Fibroblast of skin of back (primary cell): ENCODE measurements at regions not wholly inside any gene's neighbourhood (a gene's known extent, or its start where the extent isn't known, plus 50 kb on each side); places are given as distances from the start of the nearest gene placed in this dataset.

ENCODE experiments used
- DNase-seq: peaks from one replicate; pipeline ENCODE4 v3.0.0-alpha.2; 2013

DNA sequence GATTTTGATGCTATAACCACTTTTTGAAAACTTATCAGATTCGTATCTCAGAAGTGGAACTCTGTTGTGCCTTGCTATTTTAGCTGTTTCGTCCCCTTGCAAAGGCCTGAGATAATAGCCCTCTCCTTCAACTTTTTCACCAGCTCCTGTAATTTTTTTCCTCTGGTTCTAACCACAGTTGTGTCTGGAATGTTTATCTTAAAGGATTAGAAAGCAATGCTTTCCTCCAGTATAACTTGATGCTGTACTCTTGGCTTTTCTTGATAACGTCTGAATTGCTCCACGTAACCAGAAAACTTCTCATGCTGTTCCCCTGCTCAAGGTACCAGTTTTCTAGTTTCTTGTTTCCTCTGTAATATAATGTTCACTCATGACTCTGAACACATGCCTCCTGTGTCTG is 209.4 kb downstream of the DTWD2 start:
- DNase-seq: peak; percentile 62

DNA sequence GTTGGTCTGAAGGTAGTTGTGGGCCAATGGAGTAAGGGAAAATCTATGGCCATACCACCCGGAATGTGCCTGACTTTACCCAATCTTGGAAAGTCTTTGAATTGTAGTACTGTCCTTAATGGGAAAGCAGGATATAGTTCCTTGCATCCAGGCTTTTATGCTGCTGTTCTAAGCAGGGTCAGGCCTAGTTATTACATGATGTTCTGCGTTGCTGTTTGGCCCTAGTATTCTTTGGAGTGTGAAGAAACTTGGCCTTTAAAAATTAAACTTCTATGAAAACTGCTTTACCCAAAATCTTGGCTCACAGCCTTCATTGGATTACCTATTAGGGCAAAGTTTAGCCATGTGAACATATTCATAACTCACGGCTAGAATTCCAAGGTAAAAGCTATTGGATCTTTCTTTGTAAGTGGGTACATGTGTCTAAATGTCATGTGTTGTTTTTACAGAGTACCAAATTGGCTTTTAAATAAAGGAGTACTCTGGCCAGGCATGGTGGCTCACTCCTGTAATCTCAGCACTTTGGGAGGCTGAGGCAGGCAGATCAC is 211.1 kb downstream of the DTWD2 start:
- DNase-seq: no peak

DNA sequence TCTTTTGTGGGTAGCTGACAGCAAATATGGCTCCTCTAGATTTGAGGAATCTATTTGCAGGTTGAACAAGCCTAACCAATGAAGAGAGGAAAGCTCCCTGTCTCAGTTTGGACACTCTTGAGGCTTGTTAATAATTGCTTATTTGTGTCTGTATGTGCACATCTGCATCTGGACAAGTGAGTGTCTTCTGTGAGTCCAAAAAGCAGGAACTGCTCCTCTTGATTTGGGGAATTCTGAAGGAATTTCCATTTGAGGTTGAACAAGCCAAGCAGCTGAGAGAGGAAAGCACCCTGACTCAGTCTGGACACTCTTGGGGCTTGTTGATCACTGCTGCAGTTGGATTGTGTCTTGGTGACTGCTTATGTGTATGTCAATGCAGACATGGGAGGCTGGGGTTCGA is 211.6 kb downstream of the DTWD2 start:
- DNase-seq: no peak

DNA sequence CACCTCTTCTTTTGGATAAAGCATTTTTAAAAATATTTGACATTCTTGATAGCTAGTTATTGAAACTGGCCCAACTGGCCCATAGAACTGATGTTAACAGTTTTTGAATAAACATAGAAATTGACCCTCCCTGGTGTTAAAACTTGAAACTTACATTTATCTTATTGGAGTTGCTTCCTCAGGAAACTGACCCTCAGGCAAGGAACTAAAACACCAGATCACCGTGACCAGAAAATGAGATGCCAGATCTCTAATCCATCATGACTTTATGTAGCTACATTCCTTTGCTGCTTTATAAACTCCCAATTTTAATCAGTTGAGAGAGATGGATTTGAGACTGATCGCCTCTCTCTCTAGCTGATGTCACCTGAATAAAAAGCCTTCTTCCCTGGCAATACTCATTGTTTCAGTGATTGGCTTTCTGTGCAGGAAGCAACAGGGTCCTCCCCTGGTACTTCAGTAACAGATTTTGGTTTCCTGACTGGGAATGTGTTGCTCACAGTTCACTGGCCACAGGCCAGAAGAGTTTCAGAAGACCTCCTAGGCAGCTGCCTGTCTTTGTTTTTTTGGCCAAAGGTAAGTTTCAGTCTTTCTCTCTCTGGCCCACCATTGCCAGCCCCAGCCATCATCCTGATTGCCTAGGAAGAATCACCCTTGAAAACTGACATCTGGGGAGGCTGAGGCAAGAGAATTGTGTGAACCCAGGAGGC is 212.4 kb downstream of the DTWD2 start:
- DNase-seq: peak; percentile 6

DNA sequence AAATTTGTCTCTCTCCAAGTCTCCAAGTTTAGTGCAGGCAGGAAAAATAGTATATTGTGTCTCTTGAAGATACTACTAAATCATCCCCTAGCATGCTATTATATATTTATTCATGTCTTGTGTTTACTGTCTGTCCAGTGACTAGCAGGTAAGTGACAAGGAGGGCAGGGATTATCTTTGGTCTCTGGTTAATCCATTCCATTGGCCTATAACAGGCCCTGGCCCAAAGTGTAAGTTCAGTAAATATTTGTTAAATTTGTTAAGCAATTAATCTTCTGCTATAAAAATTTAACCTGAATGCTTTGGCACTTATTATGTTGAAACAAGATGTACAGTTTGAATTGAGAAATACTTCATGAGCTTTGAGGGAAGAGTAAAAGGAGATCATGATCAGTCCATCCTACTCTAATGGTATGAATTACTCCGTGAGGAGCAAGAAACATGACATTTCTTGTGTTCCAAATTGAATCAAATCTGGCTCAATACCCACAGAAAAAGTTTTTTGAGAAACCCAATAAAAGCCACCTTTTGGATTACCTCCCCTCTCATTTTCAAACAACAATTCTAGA is 219.7 kb downstream of the DTWD2 start:
- DNase-seq: no peak

DNA sequence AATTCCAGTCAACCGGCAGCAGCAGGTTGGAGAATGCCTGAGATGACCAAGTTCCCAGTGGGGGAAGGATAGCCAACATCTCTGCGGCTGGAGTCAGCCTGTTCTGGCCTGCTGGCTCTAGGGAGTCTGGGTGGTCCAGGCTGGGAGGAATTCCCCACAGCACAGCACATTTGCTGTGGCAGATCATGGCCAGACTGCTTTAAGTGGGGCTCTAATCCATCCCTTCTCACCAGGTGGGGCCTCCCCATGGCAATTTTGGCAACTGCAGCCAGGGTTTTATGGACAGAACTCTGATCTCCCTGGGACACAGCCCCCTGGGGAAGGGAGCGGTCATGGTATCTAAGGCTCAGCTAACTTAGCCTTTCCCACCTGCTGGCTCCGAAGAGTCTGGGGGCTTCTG is 226.1 kb downstream of the DTWD2 start:
- no peak for DNase-seq

DNA sequence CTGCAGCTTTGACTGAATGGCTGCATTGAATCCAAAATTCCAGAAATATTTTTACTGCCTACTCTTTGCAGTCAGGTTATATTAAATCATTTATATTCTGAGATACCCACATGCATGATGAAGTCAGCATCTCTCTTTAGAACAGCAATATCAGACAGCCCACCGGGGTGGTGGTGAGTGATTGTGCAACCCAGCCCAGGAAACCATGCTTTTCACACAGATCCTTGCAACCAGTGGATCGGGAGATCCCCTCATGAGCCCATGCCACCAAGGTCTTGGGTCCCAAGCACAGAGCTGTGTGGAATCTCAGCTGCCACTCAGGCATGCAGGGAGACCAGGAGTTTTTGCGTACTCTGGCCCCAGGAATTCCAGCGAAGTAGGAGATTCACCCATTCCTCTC is 226.5 kb downstream of the DTWD2 start:
- DNase-seq: no peak

DNA sequence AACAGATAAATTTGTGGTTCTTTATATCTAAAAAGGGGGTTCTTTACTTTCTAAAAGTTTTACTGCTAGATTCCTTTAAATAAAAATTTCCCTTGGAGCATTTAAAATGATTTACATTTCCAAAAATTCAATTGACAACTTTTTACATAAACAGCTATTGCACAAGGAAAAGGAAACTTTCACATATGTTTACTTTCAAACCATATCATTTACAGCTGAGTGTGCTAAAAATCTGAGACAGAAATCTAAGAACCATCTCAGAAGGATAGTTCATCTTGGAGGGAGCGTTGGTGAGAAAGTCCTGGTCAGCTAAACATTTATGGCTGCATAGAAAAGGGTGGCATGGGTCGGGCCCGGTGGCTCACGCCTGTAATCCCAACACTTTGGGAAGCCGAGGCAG is 235.4 kb downstream of the DTWD2 start:
- no peak for DNase-seq

DNA sequence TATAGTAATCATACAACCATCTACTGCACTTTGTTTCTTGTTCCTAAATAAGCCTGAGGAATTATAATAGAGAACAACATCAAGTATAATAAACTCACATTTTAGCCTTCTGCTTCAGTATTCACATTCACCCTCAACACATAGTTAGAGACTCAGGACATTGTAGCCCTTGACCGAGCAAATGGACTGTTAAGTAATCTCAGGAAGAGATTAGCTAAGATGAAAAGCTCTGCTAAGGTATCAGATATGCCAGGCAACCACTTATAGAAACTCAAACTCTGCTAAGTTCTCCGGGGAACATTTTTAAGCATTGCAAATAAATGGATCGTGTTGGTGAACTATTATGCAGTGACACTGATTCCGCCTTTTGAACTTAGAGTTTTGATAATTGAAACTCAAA is 252.0 kb downstream of the DTWD2 start:
- no peak for DNase-seq

DNA sequence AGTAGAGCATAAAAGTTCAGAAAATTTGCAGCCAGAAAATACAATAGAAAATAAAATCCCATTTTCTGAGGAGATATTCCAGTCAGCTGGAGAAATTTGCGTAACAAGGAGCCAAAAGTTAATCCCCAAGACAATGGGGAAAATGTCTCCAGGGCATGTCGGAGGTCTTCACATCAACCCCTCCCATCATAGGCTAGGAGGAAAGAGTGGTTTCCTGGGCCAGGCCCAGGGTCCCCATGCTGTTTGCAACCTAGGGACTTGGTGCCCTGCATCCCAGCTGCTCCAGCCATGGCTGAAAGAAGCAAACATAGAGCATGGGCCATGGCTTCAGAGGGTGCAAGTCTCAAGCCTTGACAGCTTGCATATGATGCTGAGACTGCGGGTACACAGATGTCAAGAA is 255.0 kb downstream of the DTWD2 start:
- no peak for DNase-seq

DNA sequence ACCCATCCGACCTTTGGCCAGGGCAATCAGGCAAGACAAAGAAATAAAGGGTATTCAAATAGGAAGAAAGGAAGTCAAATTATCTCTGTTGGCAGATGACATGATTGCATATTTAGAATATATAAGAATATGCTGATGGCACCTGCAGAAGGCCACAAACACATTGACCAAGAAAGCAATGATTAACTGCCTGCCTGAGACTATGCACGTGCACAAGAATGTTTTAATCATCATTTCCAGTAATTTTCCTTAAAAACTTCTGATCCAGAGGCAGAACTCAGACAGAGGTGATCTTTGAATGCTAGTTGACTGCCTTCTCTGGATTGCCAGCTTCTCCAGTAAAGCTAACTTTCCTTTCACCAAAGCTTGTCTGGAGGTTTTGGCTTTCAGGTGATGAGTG is 260.2 kb downstream of the DTWD2 start:
- no peak for DNase-seq

DNA sequence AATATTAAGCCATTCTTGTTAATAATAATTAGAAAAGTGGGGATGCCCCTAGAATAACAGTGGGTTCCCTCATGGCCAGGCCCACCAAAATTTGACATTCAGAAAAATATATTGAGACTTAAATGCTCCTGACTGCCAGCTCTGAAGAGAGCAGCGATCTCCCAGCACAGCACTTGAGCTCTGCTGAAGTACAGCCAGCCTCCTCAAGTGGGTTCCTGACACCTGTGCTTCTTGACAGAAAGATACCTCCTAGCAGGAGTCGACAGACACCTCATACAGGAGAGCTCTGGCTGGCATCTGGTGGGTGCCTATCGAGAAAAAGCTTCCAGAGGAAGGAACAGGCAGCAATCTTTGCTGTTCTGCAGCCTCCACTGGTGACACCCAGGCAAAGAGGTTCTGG is 261.5 kb downstream of the DTWD2 start:
- no peak for DNase-seq

DNA sequence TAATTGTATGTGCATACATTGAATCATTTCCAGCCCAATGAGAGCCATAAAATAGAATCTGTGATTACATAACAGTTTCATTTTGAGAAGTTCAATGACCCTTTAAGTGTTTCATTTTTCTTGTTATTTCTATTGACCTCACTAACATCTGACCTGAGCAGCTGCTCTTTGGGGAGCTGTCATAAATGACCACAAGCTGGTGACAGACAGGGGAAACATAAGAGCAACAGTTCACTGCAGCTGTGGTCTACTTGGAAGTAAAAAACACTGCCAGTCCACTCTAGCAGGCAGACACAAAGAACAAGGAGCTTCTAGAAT is 265.4 kb downstream of the DTWD2 start:
- DNase-seq: no peak

DNA sequence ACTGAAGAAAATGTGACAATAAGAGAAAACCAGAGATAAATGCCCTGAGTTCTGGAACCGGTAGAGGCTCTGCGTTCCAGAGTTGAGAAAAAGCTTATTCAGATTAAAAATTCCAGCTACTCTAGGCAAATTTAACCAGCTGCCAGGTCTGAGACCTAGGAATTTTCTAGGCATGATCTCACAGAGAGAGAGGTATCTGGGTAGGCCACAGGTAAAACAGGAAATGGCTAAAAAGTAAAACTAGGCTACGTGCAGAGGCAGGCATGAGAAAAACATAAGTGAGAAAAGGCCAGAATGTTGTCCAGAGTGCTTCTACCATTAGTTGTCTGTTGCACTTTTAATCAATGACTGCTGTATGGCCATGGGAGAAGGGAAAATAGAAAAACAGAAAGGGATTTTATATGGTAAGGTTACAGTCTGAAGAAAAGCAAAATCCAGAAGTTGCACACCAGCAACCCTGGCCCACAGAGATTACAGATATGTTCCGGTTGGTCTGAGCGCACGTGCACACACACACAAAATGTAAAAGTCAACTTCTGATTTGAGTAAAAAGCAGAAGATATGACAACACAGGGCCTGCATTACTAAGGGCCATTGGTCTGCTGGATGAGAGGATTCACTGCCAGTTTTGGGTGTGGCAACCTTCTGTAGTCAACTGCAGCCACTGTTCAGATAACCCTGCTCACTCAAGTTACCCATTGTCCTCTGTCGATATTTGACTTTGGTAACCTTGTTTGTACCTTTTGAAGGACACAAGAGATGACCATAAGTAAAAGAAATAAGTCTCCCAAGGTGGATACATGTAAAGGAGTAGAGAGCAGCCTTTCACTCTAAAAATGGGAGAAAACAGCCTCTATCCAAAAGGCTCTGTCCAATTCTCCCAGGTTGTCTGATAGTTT is 266.0 kb downstream of the DTWD2 start:
- DNase-seq: no peak

DNA sequence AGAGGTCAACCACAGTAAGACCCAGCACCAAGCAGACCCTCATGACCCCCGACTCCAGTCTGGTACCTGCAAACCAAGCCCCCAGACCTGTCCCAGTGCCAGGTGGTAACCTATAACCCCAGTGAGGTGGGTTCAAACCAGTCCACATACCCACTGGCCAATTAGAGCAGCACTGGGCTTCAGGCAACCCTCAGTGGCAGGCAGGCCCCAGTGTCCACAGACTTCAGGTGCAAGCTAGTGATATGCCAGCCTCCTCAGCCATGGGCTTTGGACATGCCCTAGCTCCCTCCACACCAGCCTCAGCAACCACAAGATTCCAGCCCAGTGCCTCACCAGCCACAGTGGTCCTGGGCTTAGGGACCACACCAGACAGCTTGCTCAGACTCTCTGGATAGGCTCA is 276.6 kb downstream of the DTWD2 start:
- DNase-seq: no peak

DNA sequence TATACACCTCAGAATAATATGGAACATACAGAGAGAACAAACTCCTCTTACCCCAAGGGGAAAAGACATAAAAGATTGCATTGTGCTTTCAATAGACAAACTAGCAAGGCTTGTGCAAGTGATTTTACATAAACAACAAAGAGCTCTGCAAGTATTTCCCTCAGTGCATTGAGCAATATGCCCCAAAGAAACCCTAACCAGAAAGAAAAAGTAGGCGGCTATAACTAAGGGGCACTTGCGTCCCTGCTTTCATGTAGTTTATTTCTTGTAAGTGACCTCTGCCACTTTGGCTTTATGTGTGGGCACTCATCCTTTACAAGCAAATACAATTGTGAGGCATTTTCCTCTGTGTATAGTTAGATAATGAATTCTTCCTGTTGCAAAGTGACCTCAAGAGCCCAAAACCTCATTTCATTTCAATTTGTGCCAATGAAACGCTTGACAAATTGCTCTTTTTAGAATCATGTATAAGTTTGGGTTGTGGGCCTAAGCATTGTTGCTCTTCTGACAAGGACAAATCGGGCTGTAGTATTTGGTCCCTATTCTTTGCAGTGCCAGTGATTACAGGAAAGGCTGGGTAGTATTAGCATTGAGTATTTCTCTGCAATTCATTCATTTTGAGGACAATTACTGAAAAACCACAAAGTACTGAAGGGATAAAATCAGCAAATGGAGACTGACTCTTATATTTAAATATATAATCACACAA is 282.2 kb downstream of the DTWD2 start:
- no peak for DNase-seq

DNA sequence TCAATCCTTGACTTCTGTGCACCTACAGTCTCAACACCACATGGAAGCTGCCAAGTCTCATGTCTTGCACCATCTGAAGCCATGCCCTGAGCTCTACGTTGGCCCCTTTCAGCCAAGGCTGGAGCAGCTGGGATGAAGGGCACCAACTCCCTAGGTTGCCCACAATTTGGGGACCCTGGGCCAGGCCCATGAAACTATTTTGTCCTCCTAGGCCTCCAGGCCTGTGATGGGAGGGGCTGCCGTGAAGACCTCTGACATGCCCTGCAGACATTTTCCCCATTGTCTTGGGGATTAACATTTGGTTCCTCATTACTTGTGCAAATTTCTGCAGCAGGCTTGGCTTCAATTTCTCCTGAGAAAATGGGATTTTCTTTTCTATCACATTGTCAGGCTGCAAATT is 285.1 kb downstream of the DTWD2 start:
- DNase-seq: no peak

DNA sequence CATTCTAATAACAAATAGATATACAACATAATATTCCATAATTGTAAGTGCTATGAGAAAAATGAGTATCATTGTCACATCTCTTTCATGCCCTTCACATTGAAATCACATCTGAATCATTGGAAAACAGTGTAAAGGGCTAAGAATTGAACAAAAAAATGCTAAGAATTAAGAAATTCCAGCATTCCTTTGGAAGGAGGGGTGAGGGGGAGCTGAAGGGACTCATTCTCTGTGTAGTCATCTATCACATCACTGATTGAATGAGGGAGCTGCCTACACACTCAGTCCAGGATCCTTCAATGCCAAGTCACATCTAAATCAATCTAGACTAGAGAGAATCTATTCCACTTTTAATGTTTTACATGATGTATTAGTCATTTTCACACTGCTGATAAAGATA is 286.6 kb downstream of the DTWD2 start:
- DNase-seq: peak; percentile 70

DNA sequence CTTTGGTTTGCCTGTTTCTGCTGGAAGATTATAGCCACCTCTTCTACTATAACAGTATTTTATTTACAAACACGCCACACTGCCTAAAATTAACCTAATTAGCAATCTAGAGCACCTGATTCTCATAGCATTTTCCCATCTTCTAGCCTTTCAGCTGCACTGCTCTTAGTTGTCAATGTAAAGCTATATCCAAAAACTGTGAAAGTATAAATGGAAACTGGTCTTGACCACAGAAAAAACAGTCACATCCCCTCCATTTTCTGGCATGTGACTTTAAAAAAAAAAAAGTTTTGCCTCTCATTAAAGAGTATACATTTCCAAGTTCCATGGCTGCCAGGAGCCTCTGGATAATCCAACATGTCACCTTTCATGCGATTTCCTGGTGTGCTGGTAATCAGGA is 287.8 kb downstream of the DTWD2 start:
- DNase-seq: no peak

DNA sequence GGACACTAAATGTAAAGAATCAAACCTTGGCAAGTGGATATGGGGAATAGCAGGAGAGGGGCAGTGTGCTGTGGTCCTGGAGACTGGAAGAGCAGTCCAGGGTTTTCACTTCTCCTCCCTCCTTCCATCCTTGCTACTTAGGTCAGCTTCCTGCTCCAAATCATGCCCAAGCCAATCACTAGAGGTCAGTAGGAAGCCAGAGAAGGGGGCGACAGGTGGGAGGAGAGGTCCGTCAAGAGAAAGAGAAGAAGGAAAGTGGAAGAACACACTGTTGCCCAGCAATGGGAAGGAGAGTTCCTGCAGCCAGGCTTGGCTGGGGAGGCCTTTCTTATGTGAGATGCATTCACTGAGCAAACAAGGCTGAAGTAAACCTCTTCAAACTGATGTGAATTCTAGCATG is 289.6 kb downstream of the DTWD2 start:
- DNase-seq: no peak

DNA sequence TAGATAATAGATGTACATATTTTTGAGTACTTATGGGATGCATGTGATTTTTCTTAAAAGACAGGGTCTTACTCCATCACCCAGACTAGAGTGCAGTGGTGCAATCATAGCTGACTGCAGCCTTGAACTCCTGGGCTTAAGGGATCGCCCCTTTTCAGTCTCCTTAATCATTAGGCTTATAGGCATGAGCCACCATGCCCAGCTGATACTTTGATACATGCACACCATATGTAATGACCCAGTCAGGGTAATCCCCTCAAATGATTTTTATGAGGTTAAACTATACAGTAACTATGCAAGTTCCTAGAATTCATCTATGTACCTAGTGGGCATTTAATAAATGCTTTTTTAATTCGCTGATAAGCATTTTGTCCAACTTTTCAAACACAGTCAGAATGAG is 292.3 kb downstream of the DTWD2 start:
- no peak for DNase-seq

DNA sequence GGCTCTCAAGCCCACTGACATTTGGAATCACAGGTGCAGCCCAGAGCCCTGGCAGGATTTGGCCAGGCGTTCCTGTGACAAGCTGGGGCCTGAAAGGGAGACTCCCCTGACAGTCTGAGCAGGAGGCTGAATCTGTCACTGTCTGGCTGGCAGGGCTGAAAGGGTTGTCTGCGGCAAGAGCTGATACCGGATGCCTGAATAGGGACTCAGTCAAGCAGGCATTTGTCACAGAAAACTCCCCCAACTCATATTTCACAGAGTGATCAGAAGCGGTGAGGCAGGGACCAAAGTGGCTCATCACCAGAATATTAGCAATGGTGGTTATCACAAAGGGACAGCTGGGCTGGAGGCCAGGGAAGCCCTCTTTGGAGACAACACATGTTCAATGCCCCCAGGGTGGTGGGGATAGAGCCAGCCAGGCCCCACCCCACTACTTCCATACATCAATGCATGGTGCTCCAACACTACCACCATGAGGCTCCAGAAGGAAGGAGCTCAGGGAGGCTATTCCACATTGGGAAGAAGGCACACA is 295.5 kb downstream of the DTWD2 start:
- DNase-seq: no peak
